HepG2 (cell line): ENCODE measurements at regions not wholly inside any gene's neighbourhood (a gene's known extent, or its start where the extent isn't known, plus 50 kb on each side); places are given as distances from the start of the nearest gene placed in this dataset.

Experiments
- ATAC-seq: fragments of 200-7000 bp; cut with Tn5 transposase; 3 replicates; pipeline ENCODE4 v1.9.1; 2020; ENCODE audit warnings: mild to moderate bottlenecking, moderate library complexity
- BruUV-seq: library from RNA; stranded (reverse); fragments of 400-500 nt; replicated peaks from 2 replicates; lab custom pipeline; 2021; lab: Mats Ljungman, UMichigan
- CTCF ChIA-PET: fragments of 300-600 bp; formaldehyde crosslinking; extraction: SDS; loops from one replicate; lab custom pipeline; 2021; ENCODE audit warnings: low total read pairs, inconsistent platforms, low intra/inter-chr PET ratio; lab: Yijun Ruan, JAX
- POLR2A ChIA-PET: fragments of 350-600 bp; sonication (Branson Sonifier 250); formaldehyde crosslinking; loops from one replicate; lab custom pipeline; 2020; ENCODE audit warnings: antibody characterized with exemption, inconsistent platforms; lab: Yijun Ruan, JAX
- DNase-seq: peaks from one replicate; pipeline ENCODE4 v3.0.0-alpha.2; 2015; ENCODE audit warnings: low spot score
- FAIRE-seq: peaks from 3 replicates; lab custom pipeline; 2011; peaks lifted over from hg19 to GRCh38; lab: Jason Lieb, UNC
- H2AFZ ChIP-seq: one replicate; pipeline ENCODE4 v1.6.1; 2011; ENCODE audit warnings: low read length, inconsistent platforms
- H3K27ac ChIP-seq: fragments of 300-600 bp; 3 replicates; pipeline ENCODE4 v1.8.0; 2011; ENCODE audit warnings: mixed run types, mild to moderate bottlenecking, mixed read lengths, low read length, inconsistent platforms; ENCODE audit not compliant: insufficient read depth; ENCODE audit errors: extremely low read length
- H3K27me3 ChIP-seq, 2 experiments: fragments of 200-600 bp in 1 of 2; 2 replicates in 1 of 2; 3 replicates in 1 of 2; pipeline versions ENCODE4 v1.6.0 to v1.8.0; 2011; ENCODE audit warnings: low read length in 2 of 2, mild to moderate bottlenecking in 2 of 2, moderate library complexity in 2 of 2, inconsistent platforms in 1 of 2; ENCODE audit not compliant: insufficient read depth in 2 of 2, control insufficient read depth in 1 of 2
- H3K36me3 ChIP-seq, 2 experiments: fragments of 200-600 bp in 1 of 2; replicated peaks in 1 of 2; 2 replicates in 1 of 2; 3 replicates in 1 of 2; pipeline versions ENCODE4 v1.5.1 to v1.8.0; 2011; ENCODE audit warnings: low read length in 2 of 2, inconsistent platforms in 1 of 2; ENCODE audit not compliant: insufficient read depth in 2 of 2, control insufficient read depth in 1 of 2
- H3K4me1 ChIP-seq: 2 replicates; pipeline ENCODE4 v1.5.1; 2012; ENCODE audit warnings: low read length, inconsistent platforms; ENCODE audit not compliant: insufficient read depth
- H3K4me2 ChIP-seq: 2 replicates; pipeline ENCODE4 v1.6.0; 2011; ENCODE audit warnings: low read depth, low read length, inconsistent platforms
- H3K4me3 ChIP-seq, 3 experiments: fragments of 200-600 bp in 1 of 3; sonication (generic), shearing (Covaris generic) in 1 of 3; replicated peaks in 1 of 3; 2 replicates each; pipeline ENCODE4 v1.5.1; 2011 to 2016; ENCODE audit warnings: low read length in 3 of 3, inconsistent platforms in 2 of 3, low read depth in 2 of 3, mild to moderate bottlenecking in 2 of 3, control low read depth in 1 of 3, mixed read lengths in 1 of 3; ENCODE audit not compliant: insufficient read depth in 1 of 3
- H3K79me2 ChIP-seq: one replicate; pipeline ENCODE4 v1.6.1; 2011; ENCODE audit warnings: low read length, inconsistent platforms; ENCODE audit not compliant: insufficient read depth
- H3K9ac ChIP-seq: 2 replicates; pipeline ENCODE4 v1.6.0; 2011; ENCODE audit warnings: mild to moderate bottlenecking, low read depth, low read length, inconsistent platforms; ENCODE audit not compliant: insufficient read depth
- H3K9me3 ChIP-seq: 2 replicates; pipeline ENCODE4 v1.5.1; 2012; ENCODE audit warnings: mild to moderate bottlenecking, low read length
- H4K20me1 ChIP-seq: 2 replicates; pipeline ENCODE4 v1.6.0; 2011; ENCODE audit warnings: inconsistent platforms, mild to moderate bottlenecking, low read length, moderate library complexity; ENCODE audit not compliant: insufficient read depth
- BRD4 ChIP-seq: sonication (generic); formaldehyde crosslinking; IDR thresholded peaks from 2 replicates; pipeline ENCODE4 v1.4.0; 2020; ENCODE audit warnings: missing genetic modification reagents
- ELF3 ChIP-seq: IDR thresholded peaks from 2 replicates; pipeline ENCODE4 v1.6.1; 2016; ENCODE audit warnings: missing genetic modification reagents, missing compliant biosample characterization
- GABPA ChIP-seq, 2 experiments: IDR thresholded peaks; 2 replicates each; pipeline ENCODE4 v1.6.1; 2011 to 2016; ENCODE audit warnings: low read depth in 2 of 2, low read length in 1 of 2, missing biosample characterization in 1 of 2, missing genetic modification characterization in 1 of 2
- KMT2B ChIP-seq: IDR thresholded peaks from 2 replicates; pipeline ENCODE4 v1.6.1; 2016; ENCODE audit warnings: missing genetic modification reagents, missing compliant biosample characterization
- MAF1 ChIP-seq: sonication (generic); formaldehyde crosslinking; IDR thresholded peaks from 2 replicates; pipeline ENCODE4 v1.5.0; 2020; ENCODE audit warnings: missing genetic modification reagents, borderline replicate concordance
- SIN3A ChIP-seq: IDR thresholded peaks from 2 replicates; pipeline ENCODE4 v1.6.1; 2011; ENCODE audit warnings: low read depth, mild to moderate bottlenecking, control low read depth, low read length, borderline replicate concordance
- TBP ChIP-seq: sonication (generic); formaldehyde crosslinking; IDR thresholded peaks from 2 replicates; pipeline ENCODE4 v1.5.0; 2020; ENCODE audit warnings: missing genetic modification reagents
- ZNF670 ChIP-seq: sonication (generic); formaldehyde crosslinking; IDR thresholded peaks from 2 replicates; pipeline ENCODE4 v1.8.0; 2022; ENCODE audit warnings: mild to moderate bottlenecking, missing genetic modification reagents, borderline replicate concordance
- ZNF841 ChIP-seq: sonication (generic); formaldehyde crosslinking; IDR thresholded peaks from 2 replicates; pipeline ENCODE4 v1.8.1; 2023; ENCODE audit warnings: missing genetic modification reagents, borderline replicate concordance
- WGBS: methylation state at CpG from one replicate; pipeline ENCODE4 v1.1.6; 2017; ENCODE audit warnings: low lambda C conversion rate; 5-methylcytosine and 5-hydroxymethylcytosine counted together
- in situ Hi-C: cut with HindIII; loops from 2 replicates; pipeline ENCODE4 v1.10.0; 2017; ENCODE audit warnings: low pct_unique_long_range_greater_than_20kb; ENCODE audit not compliant: extremely low pct_ligation_motif_present
- intact Hi-C: fragments of 100-400 bp; cut with micrococcal nuclease; formaldehyde crosslinking; loops from one replicate; pipeline ENCODE4 v1.10.0; 2022; ENCODE audit not compliant: unreplicated experiment
- TF ChIP-seq, protein P1 (sequence below): sonication (generic); formaldehyde crosslinking; IDR thresholded peaks from 2 replicates; pipeline ENCODE4 v1.5.0; 2020; ENCODE audit warnings: missing genetic modification reagents
- TF ChIP-seq, protein P2 (sequence below): sonication (generic); formaldehyde crosslinking; IDR thresholded peaks from 2 replicates; pipeline ENCODE4 v1.4.0; 2020; ENCODE audit warnings: mild to moderate bottlenecking, missing genetic modification reagents
- TF ChIP-seq, protein P3 (sequence below): sonication (generic); formaldehyde crosslinking; IDR thresholded peaks from 2 replicates; pipeline ENCODE4 v1.5.1; 2020; ENCODE audit warnings: missing genetic modification reagents, mild to moderate bottlenecking, borderline replicate concordance
- TF ChIP-seq, protein P4 (sequence below): sonication (generic); formaldehyde crosslinking; IDR thresholded peaks from 2 replicates; pipeline ENCODE4 v1.8.0; 2023; ENCODE audit warnings: mild to moderate bottlenecking, missing genetic modification reagents

DNA sequence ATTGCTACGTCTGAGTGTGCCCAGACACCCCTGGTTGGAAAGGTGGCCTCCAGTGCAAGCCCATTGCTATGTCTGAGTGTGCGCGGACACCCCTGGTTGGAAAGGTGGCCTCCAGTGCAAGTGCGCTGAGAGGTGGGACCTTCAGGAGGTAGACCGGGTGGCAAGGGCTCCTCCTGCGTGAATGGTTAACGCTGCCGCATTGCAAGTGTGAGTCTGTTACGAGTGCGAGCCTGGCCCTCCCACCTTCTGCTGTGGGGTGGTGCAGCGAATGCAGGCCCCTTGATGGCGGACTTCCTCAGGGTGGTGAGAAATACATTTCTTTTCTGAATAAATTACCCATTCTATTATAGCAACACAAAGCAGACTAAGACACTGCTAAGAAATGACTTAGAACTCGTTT, 208.8 kb downstream of the DLL1 start:
- FAIRE-seq: no peak
- intact Hi-C loops: no loop called here
- Histone ChIP-seq H3K79me2 (no peaks in the 10 kb centered on the region), H3K9me3 (no peaks in the 10 kb centered on the region), H3K9ac (no peak overlapping the region), H3K27ac (no peak overlapping the region), H3K4me1 (no peaks in the 10 kb centered on the region), H2AFZ (no peak overlapping the region), H3K27me3 (peaks cover 12 to 71% of the 10 kb centered on the region in 2 experiments), H3K4me3 (no peak overlapping the region), H4K20me1 (no peaks in the 10 kb centered on the region; the same call in 1 of the 2 replicates), H3K4me2 (no peak overlapping the region), H3K36me3 (no peaks in the 10 kb centered on the region)
- no peak for ATAC-seq
- ChIA-PET POLR2A (no interaction called here), CTCF (no interaction called here)
- 56% methylated on average over 13 of the region's 13 CpGs for WGBS
- in situ Hi-C loops: no loop called here
- BruUV-seq: no TSS peak
- DNase-seq: no peak
- no peak for TF ChIP-seq MAF1 (CRISPR knock-in tag)
- no peak for TF ChIP-seq TBP
- no peak for TF ChIP-seq GABPA (IDR thresholded peaks at IDR 0.05; ENCODE audit: low read depth, low read length)
- TF ChIP-seq GABPA (CRISPR knock-in tag; IDR thresholded peaks at IDR 0.05; ENCODE audit: low read depth): no peak
- TF ChIP-seq ZNF670 (CRISPR knock-in tag): no peak
- TF ChIP-seq BRD4 (CRISPR knock-in tag): no peak
- TF ChIP-seq SIN3A: no peak
- no peak for TF ChIP-seq ELF3
- TF ChIP-seq, protein P1, sequence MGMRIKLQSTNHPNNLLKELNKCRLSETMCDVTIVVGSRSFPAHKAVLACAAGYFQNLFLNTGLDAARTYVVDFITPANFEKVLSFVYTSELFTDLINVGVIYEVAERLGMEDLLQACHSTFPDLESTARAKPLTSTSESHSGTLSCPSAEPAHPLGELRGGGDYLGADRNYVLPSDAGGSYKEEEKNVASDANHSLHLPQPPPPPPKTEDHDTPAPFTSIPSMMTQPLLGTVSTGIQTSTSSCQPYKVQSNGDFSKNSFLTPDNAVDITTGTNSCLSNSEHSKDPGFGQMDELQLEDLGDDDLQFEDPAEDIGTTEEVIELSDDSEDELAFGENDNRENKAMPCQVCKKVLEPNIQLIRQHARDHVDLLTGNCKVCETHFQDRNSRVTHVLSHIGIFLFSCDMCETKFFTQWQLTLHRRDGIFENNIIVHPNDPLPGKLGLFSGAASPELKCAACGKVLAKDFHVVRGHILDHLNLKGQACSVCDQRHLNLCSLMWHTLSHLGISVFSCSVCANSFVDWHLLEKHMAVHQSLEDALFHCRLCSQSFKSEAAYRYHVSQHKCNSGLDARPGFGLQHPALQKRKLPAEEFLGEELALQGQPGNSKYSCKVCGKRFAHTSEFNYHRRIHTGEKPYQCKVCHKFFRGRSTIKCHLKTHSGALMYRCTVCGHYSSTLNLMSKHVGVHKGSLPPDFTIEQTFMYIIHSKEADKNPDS (CRISPR knock-in tag): no peak
- TF ChIP-seq, protein P2, sequence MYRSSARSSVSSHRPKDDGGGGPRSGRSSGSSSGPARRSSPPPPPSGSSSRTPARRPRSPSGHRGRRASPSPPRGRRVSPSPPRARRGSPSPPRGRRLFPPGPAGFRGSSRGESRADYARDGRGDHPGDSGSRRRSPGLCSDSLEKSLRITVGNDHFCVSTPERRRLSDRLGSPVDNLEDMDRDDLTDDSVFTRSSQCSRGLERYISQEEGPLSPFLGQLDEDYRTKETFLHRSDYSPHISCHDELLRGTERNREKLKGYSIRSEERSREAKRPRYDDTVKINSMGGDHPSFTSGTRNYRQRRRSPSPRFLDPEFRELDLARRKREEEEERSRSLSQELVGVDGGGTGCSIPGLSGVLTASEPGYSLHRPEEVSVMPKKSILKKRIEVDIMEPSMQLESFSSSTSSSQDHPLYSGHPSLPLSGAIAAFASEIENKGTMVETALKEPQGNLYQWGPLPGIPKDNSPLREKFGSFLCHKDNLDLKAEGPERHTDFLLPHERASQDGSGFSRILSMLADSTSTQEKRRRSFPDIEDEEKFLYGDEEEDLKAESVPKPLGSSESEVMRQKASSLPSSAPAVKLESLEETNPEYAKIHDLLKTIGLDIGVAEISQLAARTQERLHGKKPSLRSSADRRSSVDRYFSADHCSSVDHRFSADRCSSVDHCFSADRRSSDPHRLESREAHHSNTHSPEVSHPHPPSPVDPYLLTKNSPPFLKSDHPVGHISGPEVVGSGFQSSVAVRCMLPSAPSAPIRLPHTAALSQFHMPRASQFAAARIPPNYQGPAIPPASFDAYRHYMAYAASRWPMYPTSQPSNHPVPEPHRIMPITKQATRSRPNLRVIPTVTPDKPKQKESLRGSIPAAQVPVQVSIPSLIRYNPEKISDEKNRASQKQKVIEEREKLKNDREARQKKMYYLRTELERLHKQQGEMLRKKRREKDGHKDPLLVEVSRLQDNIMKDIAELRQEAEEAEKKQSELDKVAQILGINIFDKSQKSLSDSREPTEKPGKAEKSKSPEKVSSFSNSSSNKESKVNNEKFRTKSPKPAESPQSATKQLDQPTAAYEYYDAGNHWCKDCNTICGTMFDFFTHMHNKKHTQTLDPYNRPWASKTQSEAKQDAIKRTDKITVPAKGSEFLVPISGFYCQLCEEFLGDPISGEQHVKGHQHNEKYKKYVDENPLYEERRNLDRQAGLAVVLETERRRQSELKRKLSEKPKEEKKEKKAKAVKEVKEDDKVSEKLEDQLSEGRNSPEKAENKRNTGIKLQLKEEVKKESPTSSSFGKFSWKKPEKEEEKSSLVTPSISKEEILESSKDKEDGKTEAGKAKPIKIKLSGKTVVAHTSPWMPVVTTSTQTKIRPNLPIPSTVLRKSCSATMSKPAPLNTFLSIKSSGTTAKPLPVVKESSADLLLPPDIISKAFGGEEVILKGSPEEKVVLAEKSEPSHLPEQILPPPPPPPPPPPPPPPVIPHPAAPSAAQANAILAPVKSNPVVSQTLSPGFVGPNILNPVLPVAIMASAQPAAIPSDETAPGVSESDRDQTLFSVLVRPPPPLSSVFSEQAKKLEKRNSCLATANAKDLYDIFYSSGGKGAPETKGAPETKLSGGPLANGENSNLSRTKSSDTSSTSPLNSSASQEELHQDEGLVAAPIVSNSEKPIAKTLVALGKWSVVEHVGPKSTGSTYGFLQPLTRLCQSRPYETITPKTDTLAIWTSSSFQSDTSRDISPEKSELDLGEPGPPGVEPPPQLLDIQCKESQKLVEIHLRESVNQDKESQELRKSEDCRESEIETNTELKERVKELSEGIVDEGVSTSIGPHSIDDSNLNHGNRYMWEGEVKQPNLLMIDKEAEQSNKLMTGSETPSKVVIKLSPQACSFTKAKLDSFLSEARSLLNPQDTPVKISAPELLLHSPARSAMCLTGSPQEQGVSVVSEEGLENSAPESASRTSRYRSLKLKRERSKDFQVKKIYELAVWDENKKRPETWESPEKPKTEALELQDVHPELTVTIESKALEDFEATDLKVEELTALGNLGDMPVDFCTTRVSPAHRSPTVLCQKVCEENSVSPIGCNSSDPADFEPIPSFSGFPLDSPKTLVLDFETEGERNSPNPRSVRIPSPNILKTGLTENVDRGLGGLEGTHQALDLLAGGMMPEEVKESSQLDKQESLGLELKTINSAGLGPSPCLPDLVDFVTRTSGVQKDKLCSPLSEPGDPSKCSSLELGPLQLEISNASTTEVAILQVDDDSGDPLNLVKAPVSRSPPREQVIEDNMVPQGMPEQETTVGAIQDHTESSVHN: no peak
- TF ChIP-seq, protein P3, sequence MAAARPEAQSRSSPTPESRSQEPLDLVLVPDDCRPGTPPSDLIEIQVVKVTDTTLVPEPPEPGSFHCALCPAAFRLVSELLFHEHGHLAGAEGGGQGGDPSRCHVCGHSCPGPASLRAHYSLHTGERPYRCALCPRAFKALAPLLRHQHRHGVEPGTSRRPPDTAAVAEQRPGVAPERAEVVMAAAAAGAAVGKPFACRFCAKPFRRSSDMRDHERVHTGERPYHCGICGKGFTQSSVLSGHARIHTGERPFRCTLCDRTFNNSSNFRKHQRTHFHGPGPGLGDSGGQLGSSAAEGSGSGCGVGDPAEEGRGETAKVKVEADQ: no peak
- no peak for TF ChIP-seq ZNF841 (CRISPR knock-in tag)
- TF ChIP-seq, protein P4, sequence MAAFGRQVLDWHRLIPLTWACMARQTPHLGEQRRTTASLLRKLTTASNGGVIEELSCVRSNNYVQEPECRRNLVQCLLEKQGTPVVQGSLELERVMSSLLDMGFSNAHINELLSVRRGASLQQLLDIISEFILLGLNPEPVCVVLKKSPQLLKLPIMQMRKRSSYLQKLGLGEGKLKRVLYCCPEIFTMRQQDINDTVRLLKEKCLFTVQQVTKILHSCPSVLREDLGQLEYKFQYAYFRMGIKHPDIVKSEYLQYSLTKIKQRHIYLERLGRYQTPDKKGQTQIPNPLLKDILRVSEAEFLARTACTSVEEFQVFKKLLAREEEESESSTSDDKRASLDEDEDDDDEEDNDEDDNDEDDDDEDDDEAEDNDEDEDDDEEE (CRISPR knock-in tag): no peak
- no peak for TF ChIP-seq KMT2B (CRISPR knock-in tag)
